GM12865 (cell line): ENCODE measurements at regions not wholly inside any gene's neighbourhood (a gene's known extent, or its start where the extent isn't known, plus 50 kb on each side); places are given as distances from the start of the nearest gene placed in this dataset.

ENCODE experiments used
- DNase-seq: peaks from one replicate; pipeline ENCODE4 v3.0.0; 2010; ENCODE audit warnings: low read depth
- H3K4me3 ChIP-seq: 2 replicates; pipeline ENCODE4 v1.5.1; 2011; ENCODE audit warnings: mild to moderate bottlenecking, low read depth, low read length, control low read depth
- TF ChIP-seq, protein P1 (sequence below): IDR thresholded peaks from 2 replicates; pipeline ENCODE4 v1.5.1; 2011; ENCODE audit warnings: low read length, control low read depth, low read depth, inconsistent platforms; ENCODE audit not compliant: insufficient read depth; ENCODE audit errors: missing control alignments

DNA sequence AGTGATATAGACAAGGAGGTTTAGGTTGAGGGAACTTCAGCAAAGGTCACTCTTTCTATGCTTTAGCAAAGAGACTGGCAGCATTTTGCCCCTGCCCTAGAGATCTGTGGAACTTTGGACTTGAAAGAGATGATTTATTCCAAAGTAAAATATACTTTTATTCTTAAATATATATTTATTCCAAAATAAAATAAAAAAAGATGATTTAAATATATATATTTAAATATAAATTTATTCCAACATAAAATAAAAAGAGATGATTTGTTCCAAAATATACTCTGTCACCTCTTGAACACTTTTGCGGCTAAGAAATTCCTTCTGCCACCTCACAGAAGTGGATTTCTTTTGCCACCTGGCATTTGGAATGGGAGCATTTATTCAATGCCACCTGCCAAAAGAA, 521.3 kb upstream of the CHORDC1 start:
- no peak for DNase-seq
- TF ChIP-seq, protein P1, sequence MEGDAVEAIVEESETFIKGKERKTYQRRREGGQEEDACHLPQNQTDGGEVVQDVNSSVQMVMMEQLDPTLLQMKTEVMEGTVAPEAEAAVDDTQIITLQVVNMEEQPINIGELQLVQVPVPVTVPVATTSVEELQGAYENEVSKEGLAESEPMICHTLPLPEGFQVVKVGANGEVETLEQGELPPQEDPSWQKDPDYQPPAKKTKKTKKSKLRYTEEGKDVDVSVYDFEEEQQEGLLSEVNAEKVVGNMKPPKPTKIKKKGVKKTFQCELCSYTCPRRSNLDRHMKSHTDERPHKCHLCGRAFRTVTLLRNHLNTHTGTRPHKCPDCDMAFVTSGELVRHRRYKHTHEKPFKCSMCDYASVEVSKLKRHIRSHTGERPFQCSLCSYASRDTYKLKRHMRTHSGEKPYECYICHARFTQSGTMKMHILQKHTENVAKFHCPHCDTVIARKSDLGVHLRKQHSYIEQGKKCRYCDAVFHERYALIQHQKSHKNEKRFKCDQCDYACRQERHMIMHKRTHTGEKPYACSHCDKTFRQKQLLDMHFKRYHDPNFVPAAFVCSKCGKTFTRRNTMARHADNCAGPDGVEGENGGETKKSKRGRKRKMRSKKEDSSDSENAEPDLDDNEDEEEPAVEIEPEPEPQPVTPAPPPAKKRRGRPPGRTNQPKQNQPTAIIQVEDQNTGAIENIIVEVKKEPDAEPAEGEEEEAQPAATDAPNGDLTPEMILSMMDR = no peak
- H3K4me3 ChIP-seq = no peak overlapping the region

DNA sequence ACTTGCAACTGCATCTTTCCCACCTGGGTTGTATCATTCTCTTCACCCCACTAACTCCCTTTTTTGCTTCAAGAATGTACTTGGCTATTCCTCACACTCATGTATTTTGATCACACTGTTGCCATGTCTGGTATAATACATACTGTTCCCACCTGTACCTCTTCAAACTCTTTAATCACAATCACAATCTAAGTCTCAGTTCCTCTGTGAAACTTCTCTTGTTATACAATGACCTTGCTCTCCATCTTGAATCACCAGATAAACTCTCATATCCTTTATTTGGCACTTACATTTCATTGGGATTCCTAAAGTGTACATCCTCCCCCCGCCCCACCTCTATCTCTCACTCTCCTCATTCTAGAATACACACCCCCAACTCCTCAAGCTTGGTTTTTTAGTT, 516.0 kb upstream of the CHORDC1 start:
- TF ChIP-seq, protein P1 = no peak
- no peak overlapping the region for H3K4me3 ChIP-seq
- DNase-seq = no peak

DNA sequence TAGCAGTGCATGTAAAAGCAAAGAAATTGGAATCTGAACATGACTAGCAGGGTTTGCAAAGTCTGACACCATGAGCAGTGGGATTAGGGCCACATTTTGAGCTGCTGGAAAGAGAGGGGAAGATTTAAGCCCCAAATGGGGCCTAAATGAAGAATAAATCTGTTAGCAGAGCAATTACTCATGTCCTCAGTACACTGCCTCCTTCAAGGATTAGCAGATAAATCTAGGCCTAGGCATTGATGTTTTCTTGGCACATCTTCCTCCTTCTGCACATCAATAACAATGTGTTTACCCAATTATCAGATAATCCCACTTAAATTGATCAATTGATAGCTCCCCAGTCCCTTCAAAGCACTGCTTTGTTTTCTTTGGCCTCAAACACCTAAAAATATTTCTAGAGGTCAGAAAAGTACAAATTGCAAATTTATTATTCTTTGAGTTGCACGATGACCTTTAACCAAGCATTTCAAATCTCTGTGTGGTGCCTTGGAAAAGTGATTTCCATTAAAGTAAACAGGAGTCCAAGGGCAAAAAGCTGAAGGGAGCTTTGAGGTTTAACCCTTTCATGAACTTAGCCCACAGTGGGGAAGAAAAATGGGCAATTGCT, 514.7 kb upstream of the CHORDC1 start:
- no peak for DNase-seq
- TF ChIP-seq, protein P1 = no peak
- H3K4me3 ChIP-seq = no peak overlapping the region

DNA sequence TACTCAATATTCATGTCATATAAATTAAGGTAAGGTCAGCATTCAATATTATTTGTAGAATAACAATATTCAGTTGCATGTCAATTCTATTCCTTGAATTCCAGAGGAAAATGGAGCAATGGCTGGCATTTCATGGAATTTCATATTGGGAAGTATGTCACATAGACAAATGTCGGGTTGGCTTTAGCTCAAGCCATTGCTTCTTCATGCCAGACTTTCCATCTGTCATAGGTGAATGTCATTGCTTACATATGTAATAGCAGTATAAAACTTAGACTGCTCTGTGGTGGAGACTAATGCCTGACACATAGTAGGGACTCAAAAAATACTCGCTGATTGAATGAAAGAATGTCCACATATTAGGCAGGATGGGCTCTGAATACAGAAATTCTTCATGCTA, 509.6 kb upstream of the CHORDC1 start:
- TF ChIP-seq, protein P1 = no peak
- no peak for DNase-seq
- H3K4me3 ChIP-seq = no peak overlapping the region

DNA sequence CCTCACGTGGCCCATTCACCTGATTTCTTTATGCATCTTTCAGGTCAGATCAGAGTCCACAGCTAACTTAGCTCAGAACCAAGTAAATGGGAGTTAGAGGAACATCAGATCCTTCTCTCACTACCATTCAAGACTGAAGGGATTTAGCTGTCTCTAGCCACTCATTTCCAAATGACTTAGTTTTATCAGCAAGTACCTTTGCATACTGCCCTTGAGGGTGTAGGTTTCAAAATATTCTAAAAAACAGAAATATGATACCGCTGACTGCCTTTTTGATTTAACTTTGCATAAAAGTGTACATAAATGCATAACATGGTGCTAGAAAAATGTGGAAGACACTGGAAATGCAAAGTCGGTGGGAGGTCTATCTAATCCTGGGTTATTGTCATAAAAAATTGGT, 500.6 kb upstream of the CHORDC1 start:
- no peak for DNase-seq
- TF ChIP-seq, protein P1 = no peak
- H3K4me3 ChIP-seq = no peak overlapping the region

DNA sequence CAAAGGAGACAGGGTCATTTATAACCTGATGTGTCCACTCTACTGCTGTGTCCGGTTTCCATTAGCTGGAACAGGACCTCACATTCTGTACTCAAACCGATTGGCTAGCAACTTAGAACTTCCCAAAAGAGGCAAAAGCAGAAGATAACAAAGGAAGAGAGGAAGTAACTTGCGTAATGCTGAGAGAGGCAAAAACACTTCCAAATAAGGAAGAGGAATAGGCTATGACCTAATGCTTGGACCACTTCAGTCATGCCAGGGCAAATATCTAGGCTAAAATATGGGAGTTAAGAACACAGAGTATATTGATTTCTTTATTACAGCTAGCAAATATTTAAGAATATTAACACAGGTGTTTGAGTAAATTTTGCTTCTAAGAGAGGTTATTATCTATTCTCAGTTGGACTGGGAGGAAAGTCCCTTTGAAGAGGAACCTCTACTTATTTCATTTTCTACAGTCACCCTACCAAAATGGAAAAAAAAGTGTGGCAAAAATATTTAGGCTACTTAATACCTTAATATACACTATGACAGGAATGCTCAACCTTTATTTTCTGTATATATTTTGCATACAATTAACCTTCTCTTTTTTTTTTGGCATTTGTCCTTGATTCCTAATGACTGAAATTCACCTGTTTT, 499.8 kb upstream of the CHORDC1 start:
- no peak for DNase-seq
- TF ChIP-seq, protein P1 = no peak
- no peak overlapping the region for H3K4me3 ChIP-seq

DNA sequence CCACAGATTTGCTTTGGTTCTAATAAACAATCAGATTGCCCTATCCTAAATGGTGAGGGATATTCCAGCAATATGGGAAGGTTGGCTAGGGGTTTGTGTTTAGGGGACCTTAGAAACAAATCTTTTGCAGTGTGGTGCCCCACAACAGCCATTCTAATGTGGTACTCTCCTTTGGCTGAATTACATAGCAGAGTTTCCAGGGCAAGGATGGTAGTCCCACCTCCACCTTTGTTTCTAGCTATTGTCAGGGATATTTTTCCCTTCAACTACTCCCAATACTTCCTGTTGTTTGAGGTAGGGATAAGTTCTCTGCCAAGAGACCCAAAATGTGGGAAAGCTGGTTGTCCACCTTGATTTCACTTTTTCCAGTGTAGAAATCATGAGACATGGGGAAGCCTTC, 494.7 kb upstream of the CHORDC1 start:
- TF ChIP-seq, protein P1 = no peak
- H3K4me3 ChIP-seq = no peak overlapping the region
- DNase-seq = no peak
